Keratinocyte (primary cell): ENCODE measurements at regions not wholly inside any gene's neighbourhood (a gene's known extent, or its start where the extent isn't known, plus 50 kb on each side); places are given as distances from the start of the nearest gene placed in this dataset.
A peak's percentile ranks its signal among the peaks of the same experiment; 100 is the strongest.

ENCODE experiments used
- DNase-seq: peaks from one replicate; pipeline ENCODE4 v3.0.0-alpha.2; 2011; ENCODE audit warnings: low read depth, missing footprints, low spot score
- FAIRE-seq: peaks from 2 replicates; lab custom pipeline; 2011; peaks lifted over from hg19 to GRCh38; lab: Jason Lieb, UNC
- H2AFZ ChIP-seq: 2 replicates; pipeline ENCODE4 v1.6.0; 2012; ENCODE audit warnings: low read length, control low read depth, inconsistent platforms; ENCODE audit not compliant: control insufficient read depth
- H3K27ac ChIP-seq: 2 replicates; pipeline ENCODE4 v1.5.1; 2011; ENCODE audit warnings: low read length; ENCODE audit not compliant: control insufficient read depth, insufficient read depth
- H3K27me3 ChIP-seq: 3 replicates; pipeline ENCODE4 v1.6.0; 2011; ENCODE audit warnings: low read length; ENCODE audit not compliant: control insufficient read depth, insufficient read depth; ENCODE audit errors: extremely low read depth
- H3K36me3 ChIP-seq, 2 experiments: 2 replicates in 1 of 2; 3 replicates in 1 of 2; pipeline ENCODE4 v1.5.1; 2011; ENCODE audit warnings: low read length in 2 of 2, mild to moderate bottlenecking in 1 of 2; ENCODE audit not compliant: control insufficient read depth in 2 of 2, insufficient read depth in 2 of 2; ENCODE audit errors: extremely low read depth in 1 of 2
- H3K4me1 ChIP-seq: 3 replicates; pipeline ENCODE4 v1.5.1; 2011; ENCODE audit warnings: low read length; ENCODE audit not compliant: control insufficient read depth, insufficient read depth; ENCODE audit errors: extremely low read depth
- H3K4me2 ChIP-seq: 3 replicates; pipeline ENCODE4 v1.6.0; 2011; ENCODE audit warnings: low read depth, low read length; ENCODE audit not compliant: control insufficient read depth, insufficient read depth; ENCODE audit errors: extremely low read depth
- H3K4me3 ChIP-seq, 3 experiments: fragments of 200-600 bp in 1 of 3; sonication (generic) in 1 of 3; 2 replicates in 2 of 3; 3 replicates in 1 of 3; pipeline ENCODE4 v1.5.1; 2011 to 2016; ENCODE audit warnings: low read length in 3 of 3, mild to moderate bottlenecking in 3 of 3, control low read depth in 2 of 3, inconsistent platforms in 1 of 3, low read depth in 1 of 3, mixed read lengths in 1 of 3, mixed run types in 1 of 3, moderate library complexity in 1 of 3; ENCODE audit not compliant: control insufficient read depth in 2 of 3, insufficient read depth in 2 of 3; ENCODE audit errors: extremely low read depth in 1 of 3
- H3K79me2 ChIP-seq: 2 replicates; pipeline ENCODE4 v1.6.0; 2012; ENCODE audit warnings: low read length; ENCODE audit not compliant: control insufficient read depth, insufficient read depth
- H3K9ac ChIP-seq: 3 replicates; pipeline ENCODE4 v1.6.0; 2011; ENCODE audit warnings: low read length; ENCODE audit not compliant: control insufficient read depth, insufficient read depth; ENCODE audit errors: extremely low read depth
- H3K9me1 ChIP-seq: 3 replicates; pipeline ENCODE4 v1.6.0; 2011; ENCODE audit warnings: low read length; ENCODE audit not compliant: control insufficient read depth, insufficient read depth; ENCODE audit errors: extremely low read depth
- H3K9me3 ChIP-seq: 2 replicates; pipeline ENCODE4 v1.5.1; 2012; ENCODE audit warnings: low read depth, low read length; ENCODE audit not compliant: control insufficient read depth
- H4K20me1 ChIP-seq: 3 replicates; pipeline ENCODE4 v1.6.0; 2011; ENCODE audit warnings: low read length; ENCODE audit not compliant: control insufficient read depth, insufficient read depth; ENCODE audit errors: extremely low read depth
- EZH2 ChIP-seq: IDR thresholded peaks from one replicate; pipeline ENCODE4 v1.6.1; 2012; ENCODE audit warnings: inconsistent platforms, mild to moderate bottlenecking, low read length, moderate library complexity
- dilution Hi-C: fragments of 300-500 bp; cut with MboI; formaldehyde crosslinking; loops from one replicate; pipeline ENCODE4 v1.7.0; 2020; ENCODE audit warnings: low sequenced_read_pairs; ENCODE audit not compliant: extremely low pct_ligation_motif_present
- TF ChIP-seq, protein P1 (sequence below), 3 experiments: IDR thresholded peaks in 1 of 3; conservative IDR thresholded peaks in 1 of 3; optimal IDR thresholded peaks in 1 of 3; 2 replicates in 2 of 3; 3 replicates in 1 of 3; pipeline versions ENCODE3 to v1.5.1; 2011; ENCODE audit warnings: low read length in 3 of 3, mild to moderate bottlenecking in 3 of 3, moderate library complexity in 2 of 3, control low read depth in 1 of 3, inconsistent platforms in 1 of 3; ENCODE audit not compliant: insufficient read depth in 2 of 3; ENCODE audit errors: extremely low read depth in 1 of 3

DNA sequence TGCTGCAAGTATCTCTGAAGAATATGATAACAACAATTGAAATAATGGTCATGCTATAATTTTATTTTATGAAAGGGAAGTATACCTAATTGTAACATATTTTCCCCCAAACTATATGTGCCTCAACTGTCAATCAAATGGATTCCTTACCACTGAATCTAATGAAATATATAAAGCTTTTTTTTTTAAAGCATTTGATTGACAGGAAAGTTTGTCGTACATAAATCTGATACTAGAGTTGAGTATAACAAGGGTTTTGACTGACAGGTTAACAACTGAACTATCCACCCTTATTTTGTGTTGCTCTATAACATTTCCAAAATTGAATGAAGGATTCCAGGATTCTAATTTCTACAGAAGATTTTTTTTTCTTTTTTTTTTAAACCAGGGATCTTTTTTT lies 1333.3 kb upstream of the SLC39A10 start:
- FAIRE-seq (no peak), DNase-seq (no peak)
- Histone ChIP-seq H3K9ac (no peak overlapping the region), H4K20me1 (no peaks in the 10 kb centered on the region), H3K27ac (no peak overlapping the region), H3K27me3 (no peaks in the 10 kb centered on the region), H3K4me3 (no peak overlapping the region), H3K36me3 (no peaks in the 10 kb centered on the region), H3K79me2 (no peaks in the 10 kb centered on the region), H2AFZ (no peak overlapping the region), H3K4me2 (no peak overlapping the region), H3K9me1 (no peaks in the 10 kb centered on the region), H3K9me3 (no peaks in the 10 kb centered on the region), H3K4me1 (no peaks in the 10 kb centered on the region)
- TF ChIP-seq EZH2: no peak
- dilution Hi-C loops: no loop called here

DNA sequence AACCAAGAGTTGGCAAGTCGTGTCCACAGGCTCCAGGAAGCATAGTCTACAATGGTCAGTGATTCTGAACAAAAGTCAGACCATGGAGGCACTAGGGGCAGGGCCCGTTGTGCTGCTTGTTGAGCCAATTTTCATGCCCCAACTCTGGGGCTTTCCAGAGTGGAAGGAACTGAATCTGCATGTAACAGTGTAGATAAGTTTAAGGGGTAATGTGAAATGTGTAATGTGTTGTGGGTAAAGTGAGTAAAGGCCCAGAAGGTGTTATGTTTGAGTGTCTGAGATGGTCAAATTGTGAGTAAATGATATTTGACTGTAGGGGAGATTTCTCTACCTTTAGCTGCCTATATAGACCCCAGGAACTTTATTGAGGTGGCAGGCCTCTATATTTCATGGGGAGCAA lies 1336.5 kb upstream of the SLC39A10 start:
- TF ChIP-seq EZH2: no peak
- TF ChIP-seq, protein P1, sequence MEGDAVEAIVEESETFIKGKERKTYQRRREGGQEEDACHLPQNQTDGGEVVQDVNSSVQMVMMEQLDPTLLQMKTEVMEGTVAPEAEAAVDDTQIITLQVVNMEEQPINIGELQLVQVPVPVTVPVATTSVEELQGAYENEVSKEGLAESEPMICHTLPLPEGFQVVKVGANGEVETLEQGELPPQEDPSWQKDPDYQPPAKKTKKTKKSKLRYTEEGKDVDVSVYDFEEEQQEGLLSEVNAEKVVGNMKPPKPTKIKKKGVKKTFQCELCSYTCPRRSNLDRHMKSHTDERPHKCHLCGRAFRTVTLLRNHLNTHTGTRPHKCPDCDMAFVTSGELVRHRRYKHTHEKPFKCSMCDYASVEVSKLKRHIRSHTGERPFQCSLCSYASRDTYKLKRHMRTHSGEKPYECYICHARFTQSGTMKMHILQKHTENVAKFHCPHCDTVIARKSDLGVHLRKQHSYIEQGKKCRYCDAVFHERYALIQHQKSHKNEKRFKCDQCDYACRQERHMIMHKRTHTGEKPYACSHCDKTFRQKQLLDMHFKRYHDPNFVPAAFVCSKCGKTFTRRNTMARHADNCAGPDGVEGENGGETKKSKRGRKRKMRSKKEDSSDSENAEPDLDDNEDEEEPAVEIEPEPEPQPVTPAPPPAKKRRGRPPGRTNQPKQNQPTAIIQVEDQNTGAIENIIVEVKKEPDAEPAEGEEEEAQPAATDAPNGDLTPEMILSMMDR (optimal IDR thresholded peaks at IDR 0.05 in 1 of 3, IDR thresholded peaks at IDR 0.05 in 1 of 3, conservative IDR thresholded peaks at IDR 0.05 in 1 of 3; ENCODE audit: extremely low read depth in 1 of 3, insufficient read depth in 2 of 3, low read length in 3 of 3): no peak
- Histone ChIP-seq H3K27me3 (no peaks in the 10 kb centered on the region), H4K20me1 (no peaks in the 10 kb centered on the region), H3K27ac (no peak overlapping the region), H3K9me3 (no peaks in the 10 kb centered on the region), H3K9ac (no peak overlapping the region), H3K79me2 (no peaks in the 10 kb centered on the region), H3K4me2 (no peak overlapping the region), H3K4me1 (no peaks in the 10 kb centered on the region), H3K9me1 (no peaks in the 10 kb centered on the region), H2AFZ (no peak overlapping the region), H3K4me3 (no peak overlapping the region), H3K36me3 (no peaks in the 10 kb centered on the region)
- DNase-seq (no peak), FAIRE-seq (no peak)
- dilution Hi-C loops: no loop called here

DNA sequence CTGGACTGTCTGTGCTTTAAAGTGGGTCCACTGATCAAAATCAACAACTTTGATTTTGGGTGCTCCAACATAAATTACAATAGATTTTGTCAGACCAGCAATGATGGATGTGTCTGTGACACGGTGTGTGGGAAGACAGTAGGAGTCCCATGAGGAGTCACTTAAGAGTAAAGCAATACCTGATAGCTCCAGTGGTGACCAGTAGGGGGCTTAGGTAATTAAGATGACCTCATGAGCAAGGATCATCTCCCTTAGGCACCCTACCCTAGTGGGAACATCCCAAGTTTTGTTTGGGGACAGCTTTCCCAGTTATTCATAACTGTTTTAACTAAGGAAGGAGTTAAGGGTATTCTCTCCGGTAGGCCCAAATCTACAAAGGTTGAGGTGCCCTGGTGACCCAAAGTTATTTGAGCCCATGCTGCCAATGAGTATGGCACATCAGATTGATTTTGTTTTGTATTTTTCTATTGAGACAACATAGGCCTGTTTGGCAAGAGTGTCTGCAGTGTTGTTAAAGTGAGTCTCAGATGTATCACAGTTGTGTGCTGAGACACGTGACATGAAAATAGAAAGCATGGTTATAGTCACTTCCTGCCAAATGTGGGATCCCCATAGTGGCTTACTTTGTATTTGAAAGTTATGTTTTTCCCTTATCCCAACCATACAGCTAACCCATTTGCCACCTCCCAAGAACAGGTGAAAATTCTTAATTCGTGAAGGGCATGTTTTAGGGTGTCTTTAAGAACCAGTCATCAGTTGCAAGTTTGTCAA lies 1337.6 kb upstream of the SLC39A10 start:
- H2AFZ ChIP-seq: no peak overlapping the region
- H4K20me1 ChIP-seq: no peaks in the 10 kb centered on the region
- no peaks in the 10 kb centered on the region for H3K79me2 ChIP-seq
- no peak overlapping the region for H3K27ac ChIP-seq
- no peak for FAIRE-seq
- no peaks in the 10 kb centered on the region for H3K9me1 ChIP-seq
- no peak for TF ChIP-seq EZH2
- TF ChIP-seq, protein P1 (optimal IDR thresholded peaks at IDR 0.05 in 1 of 3, IDR thresholded peaks at IDR 0.05 in 1 of 3, conservative IDR thresholded peaks at IDR 0.05 in 1 of 3; ENCODE audit: extremely low read depth in 1 of 3, insufficient read depth in 2 of 3, low read length in 3 of 3): peak; percentile 32 to 37 (median 34)
- no peak overlapping the region for H3K4me2 ChIP-seq
- H3K9ac ChIP-seq: no peak overlapping the region
- H3K27me3 ChIP-seq: no peaks in the 10 kb centered on the region
- no peak overlapping the region for H3K4me3 ChIP-seq
- dilution Hi-C loops: no loop called here
- no peaks in the 10 kb centered on the region for H3K9me3 ChIP-seq
- no peak for DNase-seq
- H3K4me1 ChIP-seq: no peaks in the 10 kb centered on the region
- no peaks in the 10 kb centered on the region for H3K36me3 ChIP-seq
